ENCODE measurements at regions not wholly inside any gene's neighbourhood (a gene's known extent, or its start where the extent isn't known, plus 50 kb on each side); places are given as distances from the start of the nearest gene placed in this dataset.

- H3K9ac ChIP-seq (ENCODE audit: control insufficient read depth, extremely low read depth, insufficient read depth, low read length), result peak overlapping the region; percentile 26
- peaks cover 15% of the 10 kb centered on the region for H3K4me1 ChIP-seq (ENCODE audit: control insufficient read depth, extremely low read depth, insufficient read depth, low read length)
- dilution Hi-C loops (cut with MboI; ENCODE audit: extremely low pct_ligation_motif_present, low sequenced_read_pairs), result no loop called here
- no peaks in the 10 kb centered on the region for H3K9me1 ChIP-seq (ENCODE audit: control insufficient read depth, extremely low read depth, insufficient read depth, low read length)
- no peaks in the 10 kb centered on the region for H3K36me3 ChIP-seq (ENCODE audit: control insufficient read depth in 2 of 2, extremely low read depth in 1 of 2, insufficient read depth in 2 of 2, low read length in 2 of 2)
- TF ChIP-seq CTCF (optimal IDR thresholded peaks at IDR 0.05 in 1 of 3, IDR thresholded peaks at IDR 0.05 in 1 of 3, conservative IDR thresholded peaks at IDR 0.05 in 1 of 3; ENCODE audit: extremely low read depth in 1 of 3, insufficient read depth in 2 of 3, low read length in 3 of 3) (no peak), EZH2 (IDR thresholded peaks at IDR 0.05; ENCODE audit: low read length) (no peak)
- no peaks in the 10 kb centered on the region for H3K9me3 ChIP-seq (ENCODE audit: control insufficient read depth, low read depth, low read length)
- peak overlapping the region; percentile 71 for H2AFZ ChIP-seq (ENCODE audit: control insufficient read depth, low read length)
- DNase-seq (ENCODE audit: low read depth, low spot score) (no peak), FAIRE-seq (no peak)
- H3K27ac ChIP-seq (ENCODE audit: control insufficient read depth, insufficient read depth, low read length), result no peak overlapping the region
- H3K4me2 ChIP-seq (ENCODE audit: control insufficient read depth, extremely low read depth, insufficient read depth, low read depth, low read length), result peak overlapping the region; percentile 99
- no peaks in the 10 kb centered on the region for H4K20me1 ChIP-seq (ENCODE audit: control insufficient read depth, extremely low read depth, insufficient read depth, low read length)
- peak overlapping the region; percentile 27 to 74 (median 55) for H3K4me3 ChIP-seq (ENCODE audit: control insufficient read depth in 2 of 3, extremely low read depth in 1 of 3, insufficient read depth in 2 of 3, low read depth in 1 of 3, low read length in 3 of 3)
- H3K79me2 ChIP-seq (ENCODE audit: control insufficient read depth, insufficient read depth, low read length), result no peaks in the 10 kb centered on the region
- no peaks in the 10 kb centered on the region for H3K27me3 ChIP-seq (ENCODE audit: control insufficient read depth, extremely low read depth, insufficient read depth, low read length)
These were observed 155.2 kb upstream of the PRSS16 start for GRCh38 chr6:27092316-27092692.

- Histone ChIP-seq H2AFZ (ENCODE audit: control insufficient read depth, low read length) (no peak overlapping the region), H3K79me2 (ENCODE audit: control insufficient read depth, insufficient read depth, low read length) (no peaks in the 10 kb centered on the region), H3K36me3 (ENCODE audit: control insufficient read depth in 2 of 2, extremely low read depth in 1 of 2, insufficient read depth in 2 of 2, low read length in 2 of 2) (no peaks in the 10 kb centered on the region), H4K20me1 (ENCODE audit: control insufficient read depth, extremely low read depth, insufficient read depth, low read length) (no peaks in the 10 kb centered on the region), H3K4me2 (ENCODE audit: control insufficient read depth, extremely low read depth, insufficient read depth, low read depth, low read length) (peak overlapping the region; percentile 69), H3K9ac (ENCODE audit: control insufficient read depth, extremely low read depth, insufficient read depth, low read length) (no peak overlapping the region), H3K4me1 (ENCODE audit: control insufficient read depth, extremely low read depth, insufficient read depth, low read length) (peaks cover 15% of the 10 kb centered on the region), H3K27me3 (ENCODE audit: control insufficient read depth, extremely low read depth, insufficient read depth, low read length) (no peaks in the 10 kb centered on the region), H3K27ac (ENCODE audit: control insufficient read depth, insufficient read depth, low read length) (no peak overlapping the region), H3K4me3 (ENCODE audit: control insufficient read depth in 2 of 3, extremely low read depth in 1 of 3, insufficient read depth in 2 of 3, low read depth in 1 of 3, low read length in 3 of 3) (no peak overlapping the region), H3K9me1 (ENCODE audit: control insufficient read depth, extremely low read depth, insufficient read depth, low read length) (no peaks in the 10 kb centered on the region), H3K9me3 (ENCODE audit: control insufficient read depth, low read depth, low read length) (no peaks in the 10 kb centered on the region)
- dilution Hi-C loops (cut with MboI; ENCODE audit: extremely low pct_ligation_motif_present, low sequenced_read_pairs), result no loop called here
- TF ChIP-seq CTCF (optimal IDR thresholded peaks at IDR 0.05 in 1 of 3, IDR thresholded peaks at IDR 0.05 in 1 of 3, conservative IDR thresholded peaks at IDR 0.05 in 1 of 3; ENCODE audit: extremely low read depth in 1 of 3, insufficient read depth in 2 of 3, low read length in 3 of 3) (no peak), EZH2 (IDR thresholded peaks at IDR 0.05; ENCODE audit: low read length) (no peak)
- no peak for FAIRE-seq
- DNase-seq (ENCODE audit: low read depth, low spot score), result no peak
These were observed 151.6 kb upstream of the PRSS16 start for GRCh38 chr6:27095914-27096313.
